ENCODE measurements at regions not wholly inside any gene's neighbourhood (a gene's known extent, or its start where the extent isn't known, plus 50 kb on each side); places are given as distances from the start of the nearest gene placed in this dataset.
A peak's percentile ranks its signal among the peaks of the same experiment; 100 is the strongest.
"Not testable (repeated sequence)": the region's sequence is repeated elsewhere in the genome, so short reads cannot be mapped to it uniquely, and the experiment has no call there.

DNA sequence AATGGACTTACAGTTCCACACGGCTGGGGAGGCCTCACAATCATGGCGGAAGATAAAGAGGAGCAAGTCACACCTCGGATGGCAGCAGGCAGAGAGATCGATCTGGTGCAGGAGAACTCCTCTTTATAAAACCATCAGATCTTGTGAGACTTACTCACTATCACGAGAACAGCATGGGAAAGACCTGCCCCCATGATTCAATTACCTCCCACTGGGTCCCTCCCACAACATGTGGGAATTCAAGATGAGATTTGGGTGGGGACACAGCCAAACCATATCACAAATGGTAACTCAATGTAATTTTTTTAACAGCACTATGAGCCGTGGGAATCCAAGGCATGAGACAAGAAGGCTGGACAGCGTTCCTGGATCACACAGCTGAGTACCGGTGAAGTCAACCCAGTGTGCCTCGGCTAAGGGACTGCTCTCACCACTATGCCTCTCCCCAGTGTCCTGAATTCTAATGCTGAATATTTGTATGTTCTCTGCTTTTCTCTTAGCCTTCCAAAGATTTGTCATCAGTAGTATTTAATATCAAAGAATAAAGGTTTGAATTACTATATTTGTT lies 84.3 kb downstream of the IRS2 start:
- not testable (repeated sequence) for H3K27me3 ChIP-seq (ENCODE audit: control insufficient read depth, insufficient read depth, low read length); H3K4me3 ChIP-seq (ENCODE audit: low read depth, low read length); H3K36me3 ChIP-seq (ENCODE audit: control insufficient read depth, insufficient read depth, low read length); DNase-seq (ENCODE audit: low read depth)

DNA sequence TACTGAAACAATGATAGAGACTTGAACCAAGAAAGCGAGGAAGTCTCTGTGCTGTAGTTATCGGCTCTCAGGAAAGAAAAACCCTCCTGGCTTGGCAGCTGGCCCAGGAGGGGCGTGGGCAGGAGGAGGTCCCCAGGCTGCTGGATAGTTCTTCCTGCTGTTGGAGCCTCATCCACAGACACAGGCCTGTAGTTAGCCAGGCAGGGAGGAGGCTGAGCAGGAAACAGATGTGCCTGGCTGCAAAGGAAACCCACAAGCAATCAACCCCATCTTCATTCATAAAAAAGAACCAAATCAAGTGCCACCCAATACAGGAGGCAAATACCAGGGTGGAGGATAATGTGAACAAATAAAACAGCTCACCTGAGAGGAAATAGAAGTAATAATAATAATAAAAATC lies 86.2 kb downstream of the IRS2 start:
- H3K4me3 ChIP-seq (ENCODE audit: low read depth, low read length), result no peak overlapping the region
- TF ChIP-seq, protein P1, sequence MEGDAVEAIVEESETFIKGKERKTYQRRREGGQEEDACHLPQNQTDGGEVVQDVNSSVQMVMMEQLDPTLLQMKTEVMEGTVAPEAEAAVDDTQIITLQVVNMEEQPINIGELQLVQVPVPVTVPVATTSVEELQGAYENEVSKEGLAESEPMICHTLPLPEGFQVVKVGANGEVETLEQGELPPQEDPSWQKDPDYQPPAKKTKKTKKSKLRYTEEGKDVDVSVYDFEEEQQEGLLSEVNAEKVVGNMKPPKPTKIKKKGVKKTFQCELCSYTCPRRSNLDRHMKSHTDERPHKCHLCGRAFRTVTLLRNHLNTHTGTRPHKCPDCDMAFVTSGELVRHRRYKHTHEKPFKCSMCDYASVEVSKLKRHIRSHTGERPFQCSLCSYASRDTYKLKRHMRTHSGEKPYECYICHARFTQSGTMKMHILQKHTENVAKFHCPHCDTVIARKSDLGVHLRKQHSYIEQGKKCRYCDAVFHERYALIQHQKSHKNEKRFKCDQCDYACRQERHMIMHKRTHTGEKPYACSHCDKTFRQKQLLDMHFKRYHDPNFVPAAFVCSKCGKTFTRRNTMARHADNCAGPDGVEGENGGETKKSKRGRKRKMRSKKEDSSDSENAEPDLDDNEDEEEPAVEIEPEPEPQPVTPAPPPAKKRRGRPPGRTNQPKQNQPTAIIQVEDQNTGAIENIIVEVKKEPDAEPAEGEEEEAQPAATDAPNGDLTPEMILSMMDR (IDR thresholded peaks at IDR 0.05; ENCODE audit: insufficient read depth, low read length, poor library complexity, severe bottlenecking), result no peak
- no peaks in the 10 kb centered on the region for H3K27me3 ChIP-seq (ENCODE audit: control insufficient read depth, insufficient read depth, low read length)
- H3K36me3 ChIP-seq (ENCODE audit: control insufficient read depth, insufficient read depth, low read length), result no peaks in the 10 kb centered on the region
- peak; percentile 69 for DNase-seq (ENCODE audit: low read depth)

DNA sequence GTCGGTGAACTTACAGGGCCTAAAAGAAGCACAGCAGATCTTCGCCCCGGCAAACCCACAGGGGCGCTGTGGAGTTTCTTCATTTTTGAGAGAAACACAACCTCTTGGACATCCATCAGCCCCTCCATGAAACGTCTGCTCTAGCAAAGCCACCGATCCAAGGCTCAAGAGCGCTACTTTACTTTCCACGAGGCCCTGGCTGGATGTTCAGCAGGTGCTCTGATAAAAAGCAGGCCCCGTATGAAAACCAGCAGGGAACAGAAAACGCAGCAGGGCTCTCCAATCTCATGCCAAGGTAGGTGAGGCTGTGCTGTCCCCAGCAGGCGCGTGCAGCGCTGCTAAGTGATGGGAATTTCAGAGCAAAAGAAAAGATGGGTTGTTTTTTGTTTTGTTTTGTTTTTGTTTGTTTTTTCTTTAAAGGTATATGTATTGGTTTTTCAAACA lies 86.7 kb downstream of the IRS2 start:
- H3K4me3 ChIP-seq (ENCODE audit: low read depth, low read length), result no peak overlapping the region
- no peaks in the 10 kb centered on the region for H3K36me3 ChIP-seq (ENCODE audit: control insufficient read depth, insufficient read depth, low read length)
- no peak for DNase-seq (ENCODE audit: low read depth)
- no peaks in the 10 kb centered on the region for H3K27me3 ChIP-seq (ENCODE audit: control insufficient read depth, insufficient read depth, low read length)
- TF ChIP-seq, protein P1 (IDR thresholded peaks at IDR 0.05; ENCODE audit: insufficient read depth, low read length, poor library complexity, severe bottlenecking), result no peak

DNA sequence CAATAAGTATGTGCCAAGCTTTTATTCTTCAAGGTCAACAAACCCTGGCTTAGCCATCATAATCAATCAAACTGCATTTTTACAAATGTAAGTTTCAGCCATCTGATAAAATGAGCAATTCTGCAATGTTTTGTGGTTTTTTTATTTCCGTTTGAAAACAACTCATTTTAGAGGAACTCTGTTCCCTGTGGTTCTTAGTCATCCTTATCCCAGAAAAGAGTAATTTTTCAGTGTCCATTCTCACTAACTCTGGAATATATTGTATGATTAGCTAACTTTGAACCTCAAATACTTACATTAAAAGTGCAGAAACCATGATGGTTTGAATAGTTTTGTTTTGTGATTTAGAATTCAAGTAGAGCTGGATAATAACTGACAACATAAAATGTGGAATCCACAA lies 87.6 kb downstream of the IRS2 start:
- Histone ChIP-seq H3K36me3 (ENCODE audit: control insufficient read depth, insufficient read depth, low read length) (no peaks in the 10 kb centered on the region), H3K27me3 (ENCODE audit: control insufficient read depth, insufficient read depth, low read length) (no peaks in the 10 kb centered on the region), H3K4me3 (ENCODE audit: low read depth, low read length) (no peak overlapping the region)
- TF ChIP-seq, protein P1 (IDR thresholded peaks at IDR 0.05; ENCODE audit: insufficient read depth, low read length, poor library complexity, severe bottlenecking), result no peak
- DNase-seq (ENCODE audit: low read depth), result no peak

DNA sequence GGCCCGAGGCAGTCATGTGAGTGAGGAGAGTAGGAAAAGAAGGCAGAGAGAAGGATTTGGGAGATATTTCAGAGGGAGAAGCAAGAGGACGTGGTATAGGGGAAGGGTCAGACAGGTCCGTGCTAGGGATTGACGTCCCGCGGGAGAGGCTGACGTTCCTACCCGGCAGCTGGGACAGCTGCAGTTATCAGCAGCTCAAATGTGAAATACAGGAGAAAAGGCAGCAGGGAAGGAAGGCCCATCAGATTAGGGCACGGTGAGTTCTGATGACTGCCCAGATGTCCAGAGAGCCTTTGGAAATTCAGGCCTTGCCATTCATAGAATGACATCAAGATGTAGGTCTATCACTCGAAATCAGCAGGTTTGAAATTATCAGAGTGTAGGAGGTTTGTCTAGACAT lies 88.4 kb downstream of the IRS2 start:
- Histone ChIP-seq H3K4me3 (ENCODE audit: low read depth, low read length) (no peak overlapping the region), H3K27me3 (ENCODE audit: control insufficient read depth, insufficient read depth, low read length) (no peaks in the 10 kb centered on the region), H3K36me3 (ENCODE audit: control insufficient read depth, insufficient read depth, low read length) (no peaks in the 10 kb centered on the region)
- DNase-seq (ENCODE audit: low read depth), result no peak
- TF ChIP-seq, protein P1 (IDR thresholded peaks at IDR 0.05; ENCODE audit: insufficient read depth, low read length, poor library complexity, severe bottlenecking), result no peak

DNA sequence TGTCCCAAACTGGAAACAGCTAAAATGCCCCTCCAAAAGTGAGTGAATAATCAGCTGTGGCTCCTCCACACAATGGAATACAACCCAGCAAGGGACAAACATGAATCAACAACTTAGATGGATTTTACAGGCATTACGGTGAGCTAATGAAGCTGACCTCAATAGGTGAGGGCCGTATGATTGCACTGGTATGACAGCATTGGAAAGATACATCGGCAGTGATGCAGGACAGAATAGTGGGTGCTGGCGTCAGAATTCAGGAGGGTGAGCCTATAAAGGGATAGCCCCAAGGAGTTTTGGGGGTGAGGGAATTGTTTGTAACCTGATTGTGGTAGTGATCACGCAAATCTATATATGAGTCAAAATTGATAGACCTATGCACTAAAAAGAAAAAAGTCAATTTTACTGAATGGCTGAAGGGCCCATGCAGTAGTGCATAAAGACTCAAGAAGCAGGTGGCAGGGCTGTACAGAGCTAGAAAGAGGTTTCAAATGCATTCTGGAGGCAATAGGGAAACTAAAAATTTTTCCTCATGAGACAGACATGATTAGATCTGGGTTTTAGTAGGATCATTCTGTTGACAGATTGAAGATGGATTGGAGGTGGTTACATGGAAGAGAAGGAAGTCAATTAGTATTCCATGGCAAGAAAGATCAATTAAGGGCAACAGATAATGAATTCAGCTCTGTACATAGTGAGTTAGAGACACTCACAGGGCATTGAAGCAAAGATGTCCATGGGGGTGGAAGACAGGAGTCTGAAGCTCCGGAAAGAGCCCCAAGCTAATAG lies 90.8 kb downstream of the IRS2 start:
- no peaks in the 10 kb centered on the region for H3K36me3 ChIP-seq (ENCODE audit: control insufficient read depth, insufficient read depth, low read length)
- TF ChIP-seq, protein P1 (IDR thresholded peaks at IDR 0.05; ENCODE audit: insufficient read depth, low read length, poor library complexity, severe bottlenecking), result no peak
- no peak overlapping the region for H3K4me3 ChIP-seq (ENCODE audit: low read depth, low read length)
- no peak for DNase-seq (ENCODE audit: low read depth)
- H3K27me3 ChIP-seq (ENCODE audit: control insufficient read depth, insufficient read depth, low read length), result no peaks in the 10 kb centered on the region
